Erythroblast (primary cell): ENCODE measurements at regions not wholly inside any gene's neighbourhood (a gene's known extent, or its start where the extent isn't known, plus 50 kb on each side); places are given as distances from the start of the nearest gene placed in this dataset.

Experiments used
- GATA1 ChIP-seq: IDR thresholded peaks from 2 replicates; pipeline ENCODE4 v1.6.1; 2011; ENCODE audit warnings: low read depth, mild to moderate bottlenecking, control low read depth, low read length, moderate library complexity
- POLR2A ChIP-seq: IDR thresholded peaks from 2 replicates; pipeline ENCODE4 v1.6.1; 2011; ENCODE audit warnings: mild to moderate bottlenecking, low read length

DNA sequence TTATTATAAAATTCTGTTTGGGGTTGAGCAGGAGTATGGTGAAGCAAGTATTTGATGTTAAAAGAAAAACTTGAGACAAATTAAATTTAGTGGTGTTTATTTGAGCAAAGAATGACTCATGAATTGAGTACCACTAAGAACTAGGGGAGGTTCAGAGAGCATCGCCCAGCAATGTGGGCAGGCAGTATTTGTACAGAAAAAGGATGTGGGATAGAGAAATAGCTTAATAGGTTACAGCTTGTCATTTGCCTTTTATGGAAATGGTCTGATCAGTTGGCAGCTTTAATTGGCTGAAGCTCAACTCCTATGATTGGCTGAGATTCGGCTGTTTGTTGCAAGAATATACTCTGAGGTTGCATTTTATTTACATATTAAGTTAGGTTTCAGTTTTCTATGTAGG, 68.2 kb downstream of the LRATD1 start:
- TF ChIP-seq GATA1 (no peak), POLR2A (no peak)
